HEK293 (cell line): ENCODE measurements at regions not wholly inside any gene's neighbourhood (a gene's known extent, or its start where the extent isn't known, plus 50 kb on each side); places are given as distances from the start of the nearest gene placed in this dataset.
"Not testable (repeated sequence)": the region's sequence is repeated elsewhere in the genome, so short reads cannot be mapped to it uniquely, and the experiment has no call there.

Source experiments
- CTCF ChIA-PET: fragments of 350-600 bp; formaldehyde crosslinking; extraction: SDS; loops from one replicate; lab custom pipeline; 2021; ENCODE audit warnings: antibody characterized with exemption; lab: Yijun Ruan, JAX
- POLR2A ChIA-PET: fragments of 300-600 bp; formaldehyde crosslinking; extraction: SDS; loops from one replicate; lab custom pipeline; 2020; ENCODE audit warnings: antibody characterized with exemption, inconsistent platforms; lab: Yijun Ruan, JAX
- H3K27ac ChIP-seq: fragments of 200-500 bp; sonication (Bioruptor generic); 2 replicates; pipeline ENCODE4 v1.5.1; 2014; ENCODE audit warnings: low read depth, low read length, control low read depth, inconsistent platforms; ENCODE audit errors: extremely low read depth
- H3K36me3 ChIP-seq, 2 experiments: fragments of 200-500 bp in 1 of 2; sonication (Bioruptor generic) in 1 of 2; 1 replicate in 1 of 2; 2 replicates in 1 of 2; pipeline ENCODE4 v1.5.1; 2014 to 2017; ENCODE audit warnings: inconsistent platforms in 2 of 2, low read length in 2 of 2; ENCODE audit not compliant: control insufficient read depth in 2 of 2, insufficient read depth in 1 of 2
- H3K4me1 ChIP-seq: fragments of 200-500 bp; sonication (Bioruptor generic); 2 replicates; pipeline ENCODE4 v1.5.1; 2014; ENCODE audit warnings: mild to moderate bottlenecking, low read length, inconsistent platforms; ENCODE audit not compliant: control insufficient read depth, insufficient read depth
- H3K4me3 ChIP-seq: 2 replicates; pipeline ENCODE4 v1.5.1; 2011; ENCODE audit warnings: low read depth, mild to moderate bottlenecking, control low read depth, low read length, moderate library complexity
- H3K9me3 ChIP-seq: fragments of 200-500 bp; sonication (Bioruptor generic); 2 replicates; pipeline ENCODE4 v1.5.1; 2014; ENCODE audit warnings: low read depth, low read length, inconsistent platforms; ENCODE audit not compliant: control insufficient read depth, insufficient read depth
- PRDM10 ChIP-seq: fragments of 450-650 bp; formaldehyde crosslinking; IDR thresholded peaks from 2 replicates; pipeline ENCODE4 v1.5.1; 2016; ENCODE audit warnings: missing biosample characterization, missing genetic modification characterization
- PRDM6 ChIP-seq: fragments of 450-650 bp; formaldehyde crosslinking; IDR thresholded peaks from 2 replicates; pipeline ENCODE4 v1.5.1; 2017; ENCODE audit warnings: missing biosample characterization, missing genetic modification characterization
- ZBTB49 ChIP-seq: fragments of 450-650 bp; formaldehyde crosslinking; IDR thresholded peaks from 2 replicates; pipeline ENCODE4 v1.5.1; 2016; ENCODE audit warnings: missing biosample characterization, missing genetic modification characterization, low read depth
- ZNF10 ChIP-seq: fragments of 450-650 bp; formaldehyde crosslinking; IDR thresholded peaks from 2 replicates; pipeline ENCODE4 v1.5.1; 2017; ENCODE audit warnings: missing biosample characterization, missing genetic modification characterization
- ZNF114 ChIP-seq: fragments of 450-650 bp; formaldehyde crosslinking; IDR thresholded peaks from 2 replicates; pipeline ENCODE4 v1.5.0; 2017; ENCODE audit warnings: missing biosample characterization, missing genetic modification characterization
- ZNF121 ChIP-seq: fragments of 450-650 bp; formaldehyde crosslinking; IDR thresholded peaks from 2 replicates; pipeline ENCODE4 v1.5.1; 2016; ENCODE audit warnings: missing biosample characterization, missing genetic modification characterization
- ZNF133 ChIP-seq: fragments of 450-650 bp; formaldehyde crosslinking; IDR thresholded peaks from 2 replicates; pipeline ENCODE4 v1.5.1; 2016; ENCODE audit warnings: missing biosample characterization, missing genetic modification characterization
- ZNF140 ChIP-seq: fragments of 450-650 bp; formaldehyde crosslinking; IDR thresholded peaks from 2 replicates; pipeline ENCODE4 v1.5.1; 2016; ENCODE audit warnings: missing biosample characterization, missing genetic modification characterization
- ZNF157 ChIP-seq: fragments of 450-650 bp; formaldehyde crosslinking; IDR thresholded peaks from 2 replicates; pipeline ENCODE4 v1.5.1; 2016; ENCODE audit warnings: missing biosample characterization, missing genetic modification characterization
- ZNF2 ChIP-seq: fragments of 450-650 bp; formaldehyde crosslinking; IDR thresholded peaks from 2 replicates; pipeline ENCODE4 v1.5.1; 2016; ENCODE audit warnings: missing biosample characterization, missing genetic modification characterization
- ZNF391 ChIP-seq: fragments of 450-650 bp; formaldehyde crosslinking; IDR thresholded peaks from 2 replicates; pipeline ENCODE4 v1.5.1; 2016; ENCODE audit warnings: low read depth, missing biosample characterization, missing genetic modification characterization, borderline replicate concordance
- ZNF501 ChIP-seq: fragments of 450-650 bp; formaldehyde crosslinking; IDR thresholded peaks from 2 replicates; pipeline ENCODE4 v1.5.1; 2016; ENCODE audit warnings: missing biosample characterization, missing genetic modification characterization
- ZNF555 ChIP-seq: fragments of 450-650 bp; formaldehyde crosslinking; conservative IDR thresholded peaks from 2 replicates; pipeline ENCODE4 v1.5.1; 2017; ENCODE audit warnings: missing biosample characterization, mild to moderate bottlenecking, missing genetic modification characterization, inconsistent platforms
- ZNF580 ChIP-seq: fragments of 450-650 bp; formaldehyde crosslinking; IDR thresholded peaks from 2 replicates; pipeline ENCODE4 v1.5.1; 2016; ENCODE audit warnings: missing biosample characterization, missing genetic modification characterization
- ZNF624 ChIP-seq: fragments of 450-650 bp; formaldehyde crosslinking; IDR thresholded peaks from 2 replicates; pipeline ENCODE4 v1.5.1; 2017; ENCODE audit warnings: missing biosample characterization, missing genetic modification characterization
- ZNF76 ChIP-seq: fragments of 450-650 bp; formaldehyde crosslinking; IDR thresholded peaks from 2 replicates; pipeline ENCODE4; 2016; ENCODE audit warnings: low read depth, missing biosample characterization, missing genetic modification characterization, borderline replicate concordance
- ZNF830 ChIP-seq: fragments of 450-650 bp; IDR thresholded peaks from 2 replicates; pipeline ENCODE4 v1.5.0; 2018; ENCODE audit warnings: missing biosample characterization, missing genetic modification characterization, low read depth, mild to moderate bottlenecking, moderate library complexity

- Histone ChIP-seq H3K4me1 (no peaks in the 10 kb centered on the region), H3K27ac (no peak overlapping the region), H3K36me3 (no peaks in the 10 kb centered on the region), H3K4me3 (no peak overlapping the region), H3K9me3 (no peaks in the 10 kb centered on the region)
- TF ChIP-seq ZNF133 (tag by site-specific recombination) (no peak), ZNF624 (tag by site-specific recombination) (no peak), ZNF121 (tag by site-specific recombination) (no peak), PRDM6 (tag by site-specific recombination) (no peak), ZNF10 (no peak), ZBTB49 (tag by site-specific recombination) (no peak), ZNF580 (tag by site-specific recombination) (no peak)
- POLR2A ChIA-PET: no interaction called here
- CTCF ChIA-PET: no interaction called here
These were observed 108.4 kb upstream of the DAB1 start for GRCh38 chr1:57532299-57532698.

- H3K9me3 ChIP-seq, H3K4me3 ChIP-seq, H3K36me3 ChIP-seq, POLR2A ChIA-PET, H3K4me1 ChIP-seq, H3K27ac ChIP-seq: not testable (repeated sequence)
- CTCF ChIA-PET: interaction anchor here (1.0 kb wide), 1 partner anchor 10 kb away, joined by 4 read pairs; no protein-coding TSS in a partner anchor
These were observed 107.0 kb upstream of the DAB1 start for GRCh38 chr1:57530911-57531260.

GRCh38 chr1:57530206-57530910 lies 106.5 kb upstream of the DAB1 start:
- CTCF ChIA-PET: interaction anchor here (1.0 kb wide), 1 partner anchor 10 kb away, joined by 4 read pairs; no protein-coding TSS in a partner anchor
- TF ChIP-seq ZNF2 (tag by site-specific recombination) (no peak), ZNF830 (tag by site-specific recombination) (no peak), ZNF76 (tag by site-specific recombination) (no peak), ZNF580 (tag by site-specific recombination) (no peak), ZNF10 (no peak), ZNF391 (tag by site-specific recombination) (no peak), ZNF501 (tag by site-specific recombination) (no peak)
- H3K27ac ChIP-seq: no peak overlapping the region
- no peaks in the 10 kb centered on the region for H3K4me1 ChIP-seq
- H3K9me3 ChIP-seq: no peaks in the 10 kb centered on the region
- POLR2A ChIA-PET: no interaction called here
- no peak overlapping the region for H3K4me3 ChIP-seq
- no peaks in the 10 kb centered on the region for H3K36me3 ChIP-seq

GRCh38 chr1:57522575-57522974 lies 98.7 kb upstream of the DAB1 start:
- no peak overlapping the region for H3K4me3 ChIP-seq
- ChIA-PET CTCF (no interaction called here), POLR2A (no interaction called here)
- H3K9me3 ChIP-seq: no peaks in the 10 kb centered on the region
- 0 out of 2 replicates have a peak, but pooled peaks cover 5% of the 10 kb centered on the region for H3K4me1 ChIP-seq
- H3K27ac ChIP-seq: no peak overlapping the region
- no peaks in the 10 kb centered on the region for H3K36me3 ChIP-seq
- no peak for TF ChIP-seq ZNF114 (tag by site-specific recombination)
- no peak for TF ChIP-seq PRDM10 (tag by site-specific recombination)
- TF ChIP-seq ZNF140 (tag by site-specific recombination): no peak
- TF ChIP-seq ZNF555: no peak
- no peak for TF ChIP-seq ZNF157 (tag by site-specific recombination)
